SH-SY5Y (cell line): ENCODE measurements at regions not wholly inside any gene's neighbourhood (a gene's known extent, or its start where the extent isn't known, plus 50 kb on each side); places are given as distances from the start of the nearest gene placed in this dataset.

Experiments used
- GATA2 ChIP-seq: IDR thresholded peaks from 2 replicates; pipeline ENCODE4 v1.6.1; 2011; ENCODE audit warnings: mild to moderate bottlenecking, low read depth, low read length
- GATA3 ChIP-seq: IDR thresholded peaks from 2 replicates; pipeline ENCODE4 v1.6.1; 2011; ENCODE audit warnings: low read depth, mild to moderate bottlenecking, low read length, moderate library complexity

DNA sequence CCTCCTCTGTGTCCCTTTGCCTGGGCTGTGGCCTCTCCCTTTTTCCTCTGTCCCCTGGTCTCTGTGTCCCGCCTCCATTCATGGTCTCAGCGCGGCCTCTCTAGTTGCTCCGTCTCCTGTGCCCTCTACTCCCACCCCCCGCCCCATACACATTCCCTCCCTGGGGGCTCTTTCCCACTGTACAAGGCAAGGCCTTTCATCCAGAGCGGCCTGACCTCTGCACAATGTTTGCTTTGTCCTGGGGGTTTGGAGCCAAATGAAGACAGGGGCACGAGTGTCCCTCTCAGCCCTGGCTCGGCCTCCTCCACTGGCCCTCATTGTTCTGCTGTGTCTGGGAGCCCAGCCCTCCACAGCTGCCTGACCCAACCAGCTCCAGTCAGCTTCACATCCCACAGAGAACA is 678.6 kb downstream of the BCL11B start:
- TF ChIP-seq GATA2 = no peak
- TF ChIP-seq GATA3 = no peak
